K562 (cell line): ENCODE measurements at regions not wholly inside any gene's neighbourhood (a gene's known extent, or its start where the extent isn't known, plus 50 kb on each side); places are given as distances from the start of the nearest gene placed in this dataset.
A peak's percentile ranks its signal among the peaks of the same experiment; 100 is the strongest.

Experiments
- CHD2 ChIP-seq: IDR thresholded peaks from 2 replicates; pipeline ENCODE4 v1.6.1; 2011; ENCODE audit warnings: low read depth, low read length
- HDAC2 ChIP-seq: fragments of 450-650 bp; IDR thresholded peaks from 2 replicates; pipeline ENCODE4 v1.6.1; 2016; ENCODE audit warnings: mild to moderate bottlenecking
- JUNB ChIP-seq: fragments of 450-650 bp; formaldehyde crosslinking; conservative IDR thresholded peaks from 2 replicates; pipeline ENCODE4 v1.4.0; 2020; ENCODE audit warnings: mild to moderate bottlenecking
- RB1 ChIP-seq: fragments of 450-650 bp; IDR thresholded peaks from 2 replicates; pipeline ENCODE4 v1.6.1; 2017; ENCODE audit warnings: low read depth, mild to moderate bottlenecking
- SAP30 ChIP-seq: fragments of 200-600 bp; sonication (generic); IDR thresholded peaks from 2 replicates; pipeline ENCODE4 v1.6.1; 2012; ENCODE audit warnings: borderline replicate concordance, low read depth, mild to moderate bottlenecking, moderate library complexity, low read length, control low read depth, inconsistent platforms; ENCODE audit not compliant: insufficient read depth, poor library complexity, severe bottlenecking
- SRF ChIP-seq, 2 experiments: fragments of 250-450, 450-650 bp in 1 of 2; sonication (Bioruptor Pico) in 1 of 2; sonication (generic) in 1 of 2; formaldehyde crosslinking; IDR thresholded peaks; 2 replicates each; pipeline versions ENCODE4 v1.5.0 to v1.5.1; 2020 to 2022; ENCODE audit warnings: mild to moderate bottlenecking in 1 of 2, missing genetic modification reagents in 1 of 2
- ZNF143 ChIP-seq: sonication (generic); formaldehyde crosslinking; IDR thresholded peaks from 2 replicates; pipeline ENCODE4 v1.9.0; 2022; ENCODE audit warnings: mild to moderate bottlenecking, missing genetic modification reagents
- TF ChIP-seq, protein P1 (sequence below): fragments of 450-650 bp; formaldehyde crosslinking; IDR thresholded peaks from 2 replicates; pipeline ENCODE4 v1.4.0; 2020; ENCODE audit warnings: mild to moderate bottlenecking, moderate library complexity
- TF ChIP-seq, protein P2 (sequence below): sonication (generic); formaldehyde crosslinking; IDR thresholded peaks from 2 replicates; pipeline ENCODE4 v1.8.0; 2023; ENCODE audit warnings: missing genetic modification reagents, mild to moderate bottlenecking, borderline replicate concordance
- TF ChIP-seq, protein P3 (sequence below): fragments of 250-450 bp; sonication (Bioruptor Pico); IDR thresholded peaks from 2 replicates; pipeline ENCODE4 v1.8.0; 2022; ENCODE audit warnings: moderate library complexity, mild to moderate bottlenecking, inconsistent platforms
- TF ChIP-seq, protein P4 (sequence below): fragments of 450-650 bp; IDR thresholded peaks from 2 replicates; pipeline ENCODE4 v1.7.1; 2018; ENCODE audit warnings: mild to moderate bottlenecking, low read depth; ENCODE audit not compliant: partially characterized antibody
- TF ChIP-seq, protein P5 (sequence below), 3 experiments: IDR thresholded peaks in 2 of 3; conservative IDR thresholded peaks in 1 of 3; 2 replicates each; pipeline ENCODE4 v1.5.1; 2011 to 2012; ENCODE audit warnings: low read length in 3 of 3, mild to moderate bottlenecking in 3 of 3, control low read depth in 2 of 3, improper control_type of control experiment in 1 of 3, inconsistent platforms in 1 of 3, low read depth in 1 of 3, mixed read lengths in 1 of 3, moderate library complexity in 1 of 3; ENCODE audit not compliant: insufficient read depth in 2 of 3

DNA sequence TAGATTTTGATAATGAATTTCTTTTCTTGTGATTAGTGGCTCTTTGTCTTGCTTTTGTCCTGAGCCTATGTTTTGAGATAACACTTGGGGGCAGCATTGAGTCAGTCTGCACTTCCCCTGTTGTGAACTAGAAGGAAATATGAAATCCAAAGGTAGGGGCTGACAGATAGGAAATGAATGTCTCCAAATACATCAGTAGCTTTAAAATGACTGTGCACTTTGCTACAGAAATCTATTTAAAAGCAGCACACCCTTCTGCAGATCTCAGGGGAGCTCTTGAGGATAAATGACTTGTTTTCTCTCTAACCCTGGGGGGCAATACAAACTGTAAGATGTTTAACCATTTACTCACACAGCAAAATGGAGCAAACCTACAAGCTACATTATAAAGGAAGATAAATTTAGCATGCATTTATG lies 176.0 kb upstream of the MYO3A start (continued):
- TF ChIP-seq, protein P1, sequence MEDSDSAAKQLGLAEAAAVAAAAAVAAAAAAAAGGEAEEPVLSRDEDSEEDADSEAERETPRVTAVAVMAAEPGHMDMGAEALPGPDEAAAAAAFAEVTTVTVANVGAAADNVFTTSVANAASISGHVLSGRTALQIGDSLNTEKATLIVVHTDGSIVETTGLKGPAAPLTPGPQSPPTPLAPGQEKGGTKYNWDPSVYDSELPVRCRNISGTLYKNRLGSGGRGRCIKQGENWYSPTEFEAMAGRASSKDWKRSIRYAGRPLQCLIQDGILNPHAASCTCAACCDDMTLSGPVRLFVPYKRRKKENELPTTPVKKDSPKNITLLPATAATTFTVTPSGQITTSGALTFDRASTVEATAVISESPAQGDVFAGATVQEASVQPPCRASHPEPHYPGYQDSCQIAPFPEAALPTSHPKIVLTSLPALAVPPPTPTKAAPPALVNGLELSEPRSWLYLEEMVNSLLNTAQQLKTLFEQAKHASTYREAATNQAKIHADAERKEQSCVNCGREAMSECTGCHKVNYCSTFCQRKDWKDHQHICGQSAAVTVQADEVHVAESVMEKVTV (CRISPR knock-in tag): peak; percentile 30; the same call in 1 of the 2 replicates
- TF ChIP-seq, protein P2, sequence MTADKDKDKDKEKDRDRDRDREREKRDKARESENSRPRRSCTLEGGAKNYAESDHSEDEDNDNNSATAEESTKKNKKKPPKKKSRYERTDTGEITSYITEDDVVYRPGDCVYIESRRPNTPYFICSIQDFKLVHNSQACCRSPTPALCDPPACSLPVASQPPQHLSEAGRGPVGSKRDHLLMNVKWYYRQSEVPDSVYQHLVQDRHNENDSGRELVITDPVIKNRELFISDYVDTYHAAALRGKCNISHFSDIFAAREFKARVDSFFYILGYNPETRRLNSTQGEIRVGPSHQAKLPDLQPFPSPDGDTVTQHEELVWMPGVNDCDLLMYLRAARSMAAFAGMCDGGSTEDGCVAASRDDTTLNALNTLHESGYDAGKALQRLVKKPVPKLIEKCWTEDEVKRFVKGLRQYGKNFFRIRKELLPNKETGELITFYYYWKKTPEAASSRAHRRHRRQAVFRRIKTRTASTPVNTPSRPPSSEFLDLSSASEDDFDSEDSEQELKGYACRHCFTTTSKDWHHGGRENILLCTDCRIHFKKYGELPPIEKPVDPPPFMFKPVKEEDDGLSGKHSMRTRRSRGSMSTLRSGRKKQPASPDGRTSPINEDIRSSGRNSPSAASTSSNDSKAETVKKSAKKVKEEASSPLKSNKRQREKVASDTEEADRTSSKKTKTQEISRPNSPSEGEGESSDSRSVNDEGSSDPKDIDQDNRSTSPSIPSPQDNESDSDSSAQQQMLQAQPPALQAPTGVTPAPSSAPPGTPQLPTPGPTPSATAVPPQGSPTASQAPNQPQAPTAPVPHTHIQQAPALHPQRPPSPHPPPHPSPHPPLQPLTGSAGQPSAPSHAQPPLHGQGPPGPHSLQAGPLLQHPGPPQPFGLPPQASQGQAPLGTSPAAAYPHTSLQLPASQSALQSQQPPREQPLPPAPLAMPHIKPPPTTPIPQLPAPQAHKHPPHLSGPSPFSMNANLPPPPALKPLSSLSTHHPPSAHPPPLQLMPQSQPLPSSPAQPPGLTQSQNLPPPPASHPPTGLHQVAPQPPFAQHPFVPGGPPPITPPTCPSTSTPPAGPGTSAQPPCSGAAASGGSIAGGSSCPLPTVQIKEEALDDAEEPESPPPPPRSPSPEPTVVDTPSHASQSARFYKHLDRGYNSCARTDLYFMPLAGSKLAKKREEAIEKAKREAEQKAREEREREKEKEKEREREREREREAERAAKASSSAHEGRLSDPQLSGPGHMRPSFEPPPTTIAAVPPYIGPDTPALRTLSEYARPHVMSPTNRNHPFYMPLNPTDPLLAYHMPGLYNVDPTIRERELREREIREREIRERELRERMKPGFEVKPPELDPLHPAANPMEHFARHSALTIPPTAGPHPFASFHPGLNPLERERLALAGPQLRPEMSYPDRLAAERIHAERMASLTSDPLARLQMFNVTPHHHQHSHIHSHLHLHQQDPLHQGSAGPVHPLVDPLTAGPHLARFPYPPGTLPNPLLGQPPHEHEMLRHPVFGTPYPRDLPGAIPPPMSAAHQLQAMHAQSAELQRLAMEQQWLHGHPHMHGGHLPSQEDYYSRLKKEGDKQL (CRISPR knock-in tag): no peak
- no peak for TF ChIP-seq ZNF143 (CRISPR knock-in tag)
- TF ChIP-seq JUNB (CRISPR knock-in tag): no peak
- no peak for TF ChIP-seq CHD2
- no peak for TF ChIP-seq HDAC2
- TF ChIP-seq, protein P3, sequence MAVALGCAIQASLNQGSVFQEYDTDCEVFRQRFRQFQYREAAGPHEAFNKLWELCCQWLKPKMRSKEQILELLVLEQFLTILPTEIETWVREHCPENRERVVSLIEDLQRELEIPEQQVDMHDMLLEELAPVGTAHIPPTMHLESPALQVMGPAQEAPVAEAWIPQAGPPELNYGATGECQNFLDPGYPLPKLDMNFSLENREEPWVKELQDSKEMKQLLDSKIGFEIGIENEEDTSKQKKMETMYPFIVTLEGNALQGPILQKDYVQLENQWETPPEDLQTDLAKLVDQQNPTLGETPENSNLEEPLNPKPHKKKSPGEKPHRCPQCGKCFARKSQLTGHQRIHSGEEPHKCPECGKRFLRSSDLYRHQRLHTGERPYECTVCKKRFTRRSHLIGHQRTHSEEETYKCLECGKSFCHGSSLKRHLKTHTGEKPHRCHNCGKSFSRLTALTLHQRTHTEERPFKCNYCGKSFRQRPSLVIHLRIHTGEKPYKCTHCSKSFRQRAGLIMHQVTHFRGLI (CRISPR knock-in tag): no peak
- TF ChIP-seq, protein P4, sequence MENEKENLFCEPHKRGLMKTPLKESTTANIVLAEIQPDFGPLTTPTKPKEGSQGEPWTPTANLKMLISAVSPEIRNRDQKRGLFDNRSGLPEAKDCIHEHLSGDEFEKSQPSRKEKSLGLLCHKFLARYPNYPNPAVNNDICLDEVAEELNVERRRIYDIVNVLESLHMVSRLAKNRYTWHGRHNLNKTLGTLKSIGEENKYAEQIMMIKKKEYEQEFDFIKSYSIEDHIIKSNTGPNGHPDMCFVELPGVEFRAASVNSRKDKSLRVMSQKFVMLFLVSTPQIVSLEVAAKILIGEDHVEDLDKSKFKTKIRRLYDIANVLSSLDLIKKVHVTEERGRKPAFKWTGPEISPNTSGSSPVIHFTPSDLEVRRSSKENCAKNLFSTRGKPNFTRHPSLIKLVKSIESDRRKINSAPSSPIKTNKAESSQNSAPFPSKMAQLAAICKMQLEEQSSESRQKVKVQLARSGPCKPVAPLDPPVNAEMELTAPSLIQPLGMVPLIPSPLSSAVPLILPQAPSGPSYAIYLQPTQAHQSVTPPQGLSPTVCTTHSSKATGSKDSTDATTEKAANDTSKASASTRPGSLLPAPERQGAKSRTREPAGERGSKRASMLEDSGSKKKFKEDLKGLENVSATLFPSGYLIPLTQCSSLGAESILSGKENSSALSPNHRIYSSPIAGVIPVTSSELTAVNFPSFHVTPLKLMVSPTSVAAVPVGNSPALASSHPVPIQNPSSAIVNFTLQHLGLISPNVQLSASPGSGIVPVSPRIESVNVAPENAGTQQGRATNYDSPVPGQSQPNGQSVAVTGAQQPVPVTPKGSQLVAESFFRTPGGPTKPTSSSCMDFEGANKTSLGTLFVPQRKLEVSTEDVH: no peak
- TF ChIP-seq SAP30: no peak
- TF ChIP-seq RB1: no peak
- TF ChIP-seq SRF (CRISPR knock-in tag; IDR thresholded peaks at IDR 0.05): no peak
- TF ChIP-seq, protein P5, sequence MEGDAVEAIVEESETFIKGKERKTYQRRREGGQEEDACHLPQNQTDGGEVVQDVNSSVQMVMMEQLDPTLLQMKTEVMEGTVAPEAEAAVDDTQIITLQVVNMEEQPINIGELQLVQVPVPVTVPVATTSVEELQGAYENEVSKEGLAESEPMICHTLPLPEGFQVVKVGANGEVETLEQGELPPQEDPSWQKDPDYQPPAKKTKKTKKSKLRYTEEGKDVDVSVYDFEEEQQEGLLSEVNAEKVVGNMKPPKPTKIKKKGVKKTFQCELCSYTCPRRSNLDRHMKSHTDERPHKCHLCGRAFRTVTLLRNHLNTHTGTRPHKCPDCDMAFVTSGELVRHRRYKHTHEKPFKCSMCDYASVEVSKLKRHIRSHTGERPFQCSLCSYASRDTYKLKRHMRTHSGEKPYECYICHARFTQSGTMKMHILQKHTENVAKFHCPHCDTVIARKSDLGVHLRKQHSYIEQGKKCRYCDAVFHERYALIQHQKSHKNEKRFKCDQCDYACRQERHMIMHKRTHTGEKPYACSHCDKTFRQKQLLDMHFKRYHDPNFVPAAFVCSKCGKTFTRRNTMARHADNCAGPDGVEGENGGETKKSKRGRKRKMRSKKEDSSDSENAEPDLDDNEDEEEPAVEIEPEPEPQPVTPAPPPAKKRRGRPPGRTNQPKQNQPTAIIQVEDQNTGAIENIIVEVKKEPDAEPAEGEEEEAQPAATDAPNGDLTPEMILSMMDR (IDR thresholded peaks at IDR 0.05 in 2 of 3, conservative IDR thresholded peaks at IDR 0.05 in 1 of 3; ENCODE audit: insufficient read depth in 2 of 3, low read depth in 1 of 3, low read length in 3 of 3): peak; percentile 62 to 81 (median 73)
